NCI-H524 (cell line): ENCODE measurements at regions not wholly inside any gene's neighbourhood (a gene's known extent, or its start where the extent isn't known, plus 50 kb on each side); places are given as distances from the start of the nearest gene placed in this dataset.

Experiments used
- DNase-seq, 2 experiments: peaks; one replicate each; lab custom pipeline; 2025; lab: John Stamatoyannopoulos, UW

DNA sequence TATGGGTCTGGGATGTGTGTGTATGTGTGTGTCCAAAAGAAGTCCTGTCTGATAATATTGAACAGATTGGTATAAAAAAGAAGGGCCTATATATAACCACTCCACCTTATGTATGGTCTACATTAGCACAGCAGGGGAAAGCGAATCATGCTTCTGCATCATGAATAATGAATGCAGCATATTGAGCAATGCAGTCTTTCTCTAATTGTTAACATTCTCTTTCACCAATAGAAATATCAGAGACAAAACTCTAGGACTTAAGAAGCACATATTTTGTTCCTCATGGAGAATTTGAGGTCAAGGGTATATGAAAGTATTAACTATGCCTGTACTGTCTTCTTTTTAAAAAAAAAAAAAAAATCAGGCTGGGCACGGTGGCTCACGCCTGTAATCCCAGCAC is 264.3 kb upstream of the NOCT start:
- no peak for DNase-seq

DNA sequence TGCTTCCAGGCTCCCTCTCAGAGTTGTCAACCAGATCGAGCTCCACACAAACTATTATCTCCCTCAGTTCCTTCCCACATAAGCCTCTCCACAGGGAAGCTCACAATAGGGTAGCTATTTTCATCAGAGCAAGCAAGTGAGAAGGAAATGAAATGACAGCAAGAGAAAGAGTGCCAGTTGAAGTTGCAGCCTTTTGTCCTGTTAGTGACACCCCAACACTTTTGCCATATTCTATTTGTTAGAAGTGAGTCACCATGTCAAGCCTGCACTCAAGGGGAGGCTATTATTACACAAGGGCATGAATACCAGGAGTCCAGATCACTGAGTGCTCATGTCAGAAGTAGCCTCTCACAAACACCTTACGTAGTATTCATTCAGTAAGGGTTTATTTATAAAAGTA is 266.3 kb upstream of the NOCT start:
- DNase-seq, result no peak

DNA sequence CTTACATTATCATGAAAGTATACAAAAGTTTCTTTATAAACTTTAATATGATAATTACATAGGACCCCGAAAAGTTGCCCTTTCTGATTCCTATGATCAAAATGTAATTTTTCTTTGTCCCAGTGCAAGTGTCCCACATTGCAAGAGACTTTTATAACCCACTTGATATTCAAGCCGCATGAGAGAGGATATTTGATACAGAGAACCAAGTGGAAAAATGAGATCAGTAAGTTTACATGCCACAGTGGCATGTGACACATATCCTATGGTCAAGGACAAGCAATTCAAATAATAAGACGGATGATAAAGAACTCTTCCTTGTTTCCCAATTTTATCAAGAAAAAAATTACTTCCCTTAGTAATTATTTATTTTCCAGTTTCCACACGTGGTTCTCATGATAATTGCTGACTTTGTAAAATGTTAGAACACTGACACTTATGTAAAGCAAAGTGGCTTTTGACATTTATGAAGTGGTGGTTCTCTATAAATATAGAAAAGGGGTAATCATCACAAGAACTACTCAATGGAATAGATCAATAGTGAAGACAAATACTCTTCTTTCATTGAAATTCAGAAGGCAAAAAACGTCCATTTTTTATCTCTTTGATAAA is 273.7 kb upstream of the NOCT start:
- DNase-seq, result no peak

DNA sequence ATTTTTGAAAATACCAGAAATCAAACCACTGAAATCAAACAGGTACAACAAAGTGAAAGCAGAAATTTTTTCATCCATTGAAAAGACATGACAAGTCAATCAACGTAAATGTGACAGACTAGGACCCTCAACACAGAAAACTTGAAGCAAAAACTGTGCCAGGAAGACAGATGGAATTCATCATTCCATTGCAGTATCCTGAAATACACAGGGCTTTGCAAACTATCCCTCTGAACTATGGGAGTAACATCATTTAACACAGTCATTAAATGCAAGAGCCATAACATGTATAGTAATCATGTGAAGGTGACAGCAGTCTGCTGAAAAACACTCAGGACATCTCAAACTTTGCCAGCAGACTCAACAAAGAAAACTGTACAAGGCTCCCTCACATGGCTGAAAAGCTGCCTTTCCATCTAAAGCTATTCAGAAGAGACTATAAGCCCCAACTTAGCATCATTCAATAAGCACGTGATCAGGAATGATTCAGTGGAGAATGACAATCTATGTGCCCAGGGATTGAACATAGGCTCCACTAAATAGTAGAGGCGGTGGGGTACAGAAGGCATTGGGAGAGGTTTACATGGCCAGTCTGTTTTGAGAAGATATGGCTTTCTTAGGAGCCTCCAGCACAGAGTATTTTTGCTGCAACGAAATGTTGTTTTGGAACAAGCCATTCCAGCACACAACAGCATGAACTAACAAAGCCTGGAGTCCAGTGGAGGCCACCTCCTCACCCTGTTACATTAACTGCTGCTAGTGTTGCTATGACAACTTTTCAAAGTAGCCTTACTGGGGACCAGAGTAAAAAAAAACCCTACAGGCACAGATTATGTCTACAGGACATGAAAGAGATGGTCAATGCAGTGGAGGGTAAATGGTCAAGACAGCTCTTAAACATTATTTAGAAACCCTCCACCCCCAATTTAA is 274.5 kb upstream of the NOCT start:
- no peak for DNase-seq

DNA sequence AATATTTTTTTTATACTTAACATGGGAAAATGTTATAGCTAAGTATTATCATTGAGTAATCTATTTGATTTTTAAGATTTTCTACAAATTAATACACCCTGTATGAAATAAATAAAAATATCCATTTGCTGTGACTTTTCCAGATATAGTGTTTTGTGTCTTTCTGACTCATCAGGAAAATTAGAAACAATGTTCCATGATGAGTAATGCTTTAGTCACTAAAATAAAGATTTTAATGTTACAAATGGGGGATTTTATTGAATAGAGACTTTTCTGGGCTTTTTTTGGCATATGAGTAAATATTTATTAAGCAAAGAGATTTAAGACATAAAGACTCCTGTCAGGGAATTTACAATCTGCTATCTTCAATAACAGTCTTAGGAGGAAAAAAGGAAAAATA is 279.2 kb upstream of the NOCT start:
- no peak for DNase-seq

DNA sequence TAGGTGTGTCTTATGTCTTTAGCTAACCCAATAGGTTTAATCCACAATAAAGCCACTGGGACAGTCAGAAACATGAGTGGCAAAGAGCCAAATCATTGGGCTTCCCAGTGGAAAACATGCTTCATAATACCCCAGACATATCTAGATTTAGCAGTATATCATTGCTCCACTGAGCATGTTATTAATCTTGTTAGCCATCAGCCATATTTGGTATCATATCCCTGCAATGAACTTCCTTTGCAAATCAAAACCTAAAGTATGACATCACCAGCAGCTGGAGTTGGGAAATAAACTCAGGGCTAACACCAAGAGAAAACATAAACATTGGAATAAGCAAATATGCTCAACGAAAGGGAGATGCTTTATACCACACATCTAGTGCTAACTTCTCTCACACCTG is 280.8 kb upstream of the NOCT start:
- peak in 1 of 2 experiments; percentile 11 for DNase-seq

DNA sequence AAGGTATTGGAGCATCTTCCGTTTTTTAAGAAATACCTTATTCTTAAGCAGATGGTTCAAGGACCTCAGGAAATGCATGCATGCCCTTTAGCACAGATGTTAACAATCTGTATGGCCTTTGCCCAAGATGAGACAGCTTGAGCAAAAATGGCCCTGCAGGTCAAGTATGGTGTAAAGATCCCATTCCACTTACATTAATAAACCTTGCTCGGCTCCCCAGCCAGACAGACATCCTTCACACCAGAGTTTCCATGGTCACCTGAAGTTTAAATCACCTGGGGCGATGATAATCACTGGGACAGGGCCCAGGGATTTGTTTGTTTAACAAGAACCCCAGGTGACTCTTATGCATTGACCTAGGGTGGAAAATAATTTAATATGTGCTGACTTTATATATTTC is 287.0 kb upstream of the NOCT start:
- peak; percentile 28 to 60 for DNase-seq

DNA sequence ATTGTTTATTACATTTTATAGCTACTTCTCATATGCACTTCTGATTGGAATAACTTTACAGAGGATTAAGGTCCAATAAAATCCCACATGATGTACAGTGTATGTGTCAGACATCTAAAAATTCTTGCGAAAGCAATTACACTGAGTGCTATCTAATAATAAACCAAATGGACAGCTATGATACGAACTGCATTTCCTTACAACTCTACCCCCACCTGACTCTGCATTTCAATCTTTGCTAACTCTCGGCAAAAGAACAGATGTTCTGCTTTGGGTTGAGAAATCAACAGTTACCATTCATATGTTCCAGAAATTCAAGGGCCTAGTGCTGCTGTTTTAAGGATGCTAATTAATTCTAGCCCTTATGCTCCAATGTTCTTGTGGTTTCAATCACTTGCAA is 287.9 kb upstream of the NOCT start:
- DNase-seq, result peak; percentile 66 to 88

DNA sequence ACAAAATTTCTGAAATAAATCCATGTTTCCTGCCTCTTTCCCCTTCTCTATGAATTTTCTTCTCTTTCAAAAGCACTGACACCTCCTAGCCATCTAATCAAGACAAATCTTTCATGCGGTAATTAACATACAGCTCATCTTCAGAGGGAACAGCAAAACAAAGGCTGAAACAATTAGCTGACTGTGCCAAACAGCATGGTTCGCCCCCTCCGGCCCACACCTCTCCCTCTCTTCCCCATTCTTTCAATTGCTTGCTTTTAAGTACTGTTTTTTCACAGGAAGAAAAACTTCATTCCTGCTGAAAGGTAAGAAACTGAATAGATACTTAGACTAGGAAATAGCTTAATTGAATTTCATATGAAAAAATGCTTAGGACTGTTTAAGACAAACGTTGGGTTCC is 291.1 kb upstream of the NOCT start:
- DNase-seq, result no peak

DNA sequence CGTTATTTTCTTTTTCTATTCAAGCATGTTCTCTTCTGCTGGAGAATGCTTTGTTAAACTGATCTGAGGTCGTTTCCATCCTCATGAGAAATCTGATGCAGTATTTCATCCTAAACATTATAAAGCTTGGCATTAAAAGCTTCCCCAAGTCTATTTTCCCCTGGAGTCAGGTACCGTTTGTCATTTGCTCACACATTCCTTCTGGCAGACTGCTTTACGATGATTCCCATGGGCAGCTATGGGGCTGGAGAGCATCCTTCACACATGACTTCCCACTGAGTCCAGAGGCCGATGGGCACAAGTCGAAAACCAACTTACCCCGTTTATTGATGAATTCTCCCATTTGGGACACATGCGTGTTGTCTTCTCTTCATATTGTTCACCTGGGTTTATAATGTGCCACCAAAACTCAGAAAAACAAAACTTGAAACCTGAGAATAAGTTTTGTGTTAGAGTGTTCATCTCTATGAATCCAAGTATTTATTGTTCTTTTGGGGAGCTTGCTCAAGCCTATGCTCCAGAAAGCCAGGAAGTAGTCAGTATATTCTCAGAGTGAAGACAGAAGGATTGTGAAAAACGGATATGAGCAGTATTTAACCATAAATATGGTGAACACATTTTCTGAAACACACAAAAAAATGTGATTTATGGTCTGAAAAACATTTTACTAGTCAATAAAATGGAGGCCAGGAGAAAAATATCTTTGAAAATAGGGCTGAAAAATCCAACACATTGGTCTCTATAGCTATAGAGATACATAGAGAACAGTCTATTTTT is 298.8 kb upstream of the NOCT start:
- no peak for DNase-seq

DNA sequence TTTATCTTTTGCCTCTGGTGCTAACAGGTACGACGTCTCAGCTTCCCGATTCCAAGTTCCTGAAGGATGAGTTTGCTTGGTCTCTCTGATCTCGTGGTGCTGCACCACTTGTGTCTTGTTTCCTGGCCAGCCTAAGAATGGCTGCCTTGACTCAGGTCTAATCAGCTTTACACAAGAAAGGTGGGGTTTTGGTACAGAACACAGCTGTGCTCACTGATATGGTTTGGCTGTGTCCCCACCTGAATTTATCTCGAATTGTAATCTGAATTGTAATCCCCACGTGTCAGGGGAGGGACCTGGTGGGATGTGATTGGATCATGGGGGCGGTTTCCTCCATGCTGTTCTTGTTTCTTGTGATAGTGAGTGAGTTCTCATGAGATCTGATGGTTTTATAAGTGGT is 305.3 kb upstream of the NOCT start:
- no peak for DNase-seq

DNA sequence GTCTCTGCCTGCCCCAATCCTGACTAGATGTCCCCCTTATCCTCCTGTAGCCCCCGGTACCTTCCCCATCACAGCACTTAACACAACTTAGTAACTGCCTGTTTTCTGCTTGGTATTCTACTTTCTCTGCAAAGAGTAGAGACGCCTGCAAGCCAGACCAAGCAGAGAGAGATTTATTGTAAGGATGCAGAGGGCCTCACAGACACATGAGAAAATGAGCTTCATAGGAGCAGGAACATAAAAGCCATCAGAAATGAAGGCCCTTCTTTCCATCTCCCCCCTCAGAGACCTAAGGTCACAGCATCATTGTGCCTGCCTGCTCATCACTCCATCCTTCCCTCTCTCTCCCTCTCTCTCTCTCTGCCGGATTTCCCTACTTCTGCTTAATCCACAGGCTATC is 305.7 kb upstream of the NOCT start:
- DNase-seq, result no peak

DNA sequence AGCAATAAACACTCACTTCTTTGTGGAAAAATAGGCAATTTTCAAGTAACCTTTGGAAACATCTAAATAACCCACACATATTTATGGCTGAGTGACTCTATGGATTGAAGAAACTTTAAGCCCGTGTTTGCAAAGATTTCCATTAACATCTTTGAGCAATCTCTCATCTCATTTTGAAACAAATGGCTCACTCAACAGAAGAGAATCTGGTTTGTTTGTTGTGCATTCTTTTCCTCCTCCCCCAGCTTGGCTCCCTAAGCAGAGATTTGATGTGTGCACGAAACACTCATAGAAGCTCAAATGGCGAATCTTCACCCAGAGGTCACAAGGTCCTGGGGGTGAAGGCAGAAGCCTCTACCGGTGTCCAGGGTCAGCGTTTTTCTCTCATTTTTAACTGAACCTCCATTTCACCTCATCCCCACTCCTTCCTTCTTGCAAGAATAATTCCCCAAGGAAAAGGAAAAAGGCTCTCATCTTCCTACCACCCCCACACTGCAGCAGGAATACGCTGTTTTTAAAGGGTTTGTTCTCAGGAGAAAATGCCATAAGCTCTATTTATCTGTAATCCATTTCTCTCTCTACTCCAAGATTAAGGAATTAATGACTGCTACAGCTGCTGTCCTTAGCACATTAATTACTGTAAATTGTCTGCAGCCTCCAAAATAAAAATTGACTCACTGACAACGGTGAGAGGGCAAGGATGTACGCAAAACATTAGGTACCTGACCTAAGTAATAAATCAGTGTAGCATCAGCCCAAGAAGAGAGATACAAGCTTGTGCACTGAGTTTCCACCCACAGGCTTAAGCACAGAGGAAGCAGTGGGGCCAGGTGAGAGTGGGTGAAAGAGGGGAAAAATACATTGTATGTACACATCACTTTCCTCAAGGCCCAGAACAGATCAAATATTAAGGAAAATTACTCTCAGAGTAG is 307.6 kb upstream of the NOCT start:
- peak in 1 of 2 experiments; percentile 64 for DNase-seq

DNA sequence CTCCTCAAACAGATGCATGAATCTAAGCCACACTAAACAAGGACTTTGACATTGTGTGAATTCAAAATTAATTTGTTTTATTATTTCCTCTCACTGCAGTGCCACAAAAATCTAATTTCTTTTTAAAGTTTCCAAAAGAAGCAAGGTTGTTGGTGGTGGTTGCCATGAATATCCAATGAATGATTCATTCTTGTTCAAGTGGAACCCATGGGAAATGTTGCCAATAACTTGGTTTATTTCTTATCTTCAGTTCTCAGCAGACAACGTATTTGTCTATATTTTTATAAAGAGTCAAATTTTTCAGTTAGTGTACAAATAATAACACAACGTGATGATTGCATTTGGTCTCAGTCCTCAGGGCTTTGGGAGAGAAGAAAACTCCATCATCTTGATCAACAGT is 309.4 kb upstream of the NOCT start:
- no peak for DNase-seq

DNA sequence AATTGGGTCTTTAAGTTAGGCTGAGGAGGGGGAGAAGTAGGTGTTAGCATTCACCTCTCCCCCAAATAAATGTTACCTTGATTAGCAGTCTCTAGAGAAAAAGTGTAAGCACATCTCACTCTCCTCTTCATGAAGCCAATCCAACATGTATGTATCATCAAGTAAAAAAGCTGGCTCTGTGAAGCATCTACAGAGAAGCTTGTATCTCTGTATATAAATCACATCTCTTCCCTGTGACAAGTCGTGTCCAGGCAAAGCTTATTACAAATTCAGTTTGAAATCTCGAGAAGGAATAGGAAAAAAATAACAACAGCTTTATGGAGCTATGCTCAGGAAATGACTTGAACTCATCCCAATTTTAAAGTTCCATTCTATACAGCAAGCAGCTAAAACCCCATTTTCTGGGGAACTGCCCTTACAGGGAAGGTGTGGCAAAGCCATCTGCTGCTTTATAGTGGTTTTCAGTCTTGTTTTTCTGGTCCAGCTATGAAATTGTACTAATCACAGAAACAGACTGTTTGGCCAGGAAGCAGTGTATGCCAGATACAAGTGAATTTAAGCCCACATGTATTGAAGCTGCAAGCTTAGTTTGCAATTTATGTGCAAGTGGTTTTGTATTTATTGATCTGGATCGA is 313.3 kb upstream of the NOCT start:
- peak in 1 of 2 experiments; percentile 42 for DNase-seq

DNA sequence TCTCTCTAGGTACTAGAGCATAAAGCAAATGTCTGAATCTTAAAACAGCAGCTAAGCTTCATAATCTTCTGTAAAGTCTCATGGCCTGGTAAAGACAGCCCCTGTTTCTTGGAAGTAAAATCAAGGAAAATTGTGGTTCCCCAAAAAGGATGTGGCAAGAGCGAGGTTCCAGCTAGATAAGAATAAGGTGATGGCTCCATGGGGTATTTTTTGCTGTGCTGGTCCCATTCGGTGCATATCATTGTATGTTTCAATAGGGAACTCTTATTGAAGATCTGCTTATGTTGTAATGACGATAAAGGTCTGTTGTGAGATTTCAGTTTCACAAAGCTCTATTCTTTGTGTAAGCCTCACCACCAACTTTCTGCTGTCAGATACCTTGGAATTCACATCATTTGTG is 316.9 kb upstream of the NOCT start:
- no peak for DNase-seq

DNA sequence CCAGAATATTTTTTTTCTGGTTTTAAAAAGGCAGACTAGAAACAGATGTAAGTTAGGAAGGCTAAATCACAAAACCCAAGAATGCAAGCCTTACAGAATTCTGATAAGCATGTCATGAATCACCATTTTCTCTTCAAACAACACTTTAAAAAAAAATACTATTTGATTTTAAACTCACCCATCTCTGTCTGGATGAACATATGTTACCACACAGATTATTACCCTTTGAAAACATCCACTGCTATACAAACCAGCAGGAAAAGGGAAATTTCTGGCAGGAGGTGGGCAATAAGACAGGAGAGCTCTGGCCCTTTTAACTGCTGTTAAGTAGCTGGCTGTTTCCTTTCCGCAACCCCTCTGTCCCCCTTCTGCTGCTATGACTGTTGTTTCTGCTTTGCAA is 317.7 kb upstream of the NOCT start:
- no peak for DNase-seq

DNA sequence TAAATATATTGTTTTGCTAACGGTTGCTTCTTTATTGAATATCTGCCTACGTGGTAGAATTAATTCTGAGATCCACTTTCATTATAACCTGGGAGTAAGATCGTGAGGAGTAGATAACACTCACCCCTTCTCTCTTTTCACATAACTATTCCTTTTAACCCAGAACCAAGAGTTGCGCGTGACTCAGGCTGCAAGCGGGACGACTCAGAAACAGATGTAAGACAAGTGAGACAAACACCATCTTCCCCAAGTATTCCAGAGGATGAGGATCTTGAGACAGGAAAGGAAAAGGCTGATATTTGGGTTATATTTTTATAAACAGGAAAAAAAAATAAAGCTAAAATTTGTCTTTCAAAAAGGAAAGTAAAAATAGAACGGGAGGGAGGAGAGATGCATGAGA is 318.8 kb upstream of the NOCT start:
- no peak for DNase-seq

DNA sequence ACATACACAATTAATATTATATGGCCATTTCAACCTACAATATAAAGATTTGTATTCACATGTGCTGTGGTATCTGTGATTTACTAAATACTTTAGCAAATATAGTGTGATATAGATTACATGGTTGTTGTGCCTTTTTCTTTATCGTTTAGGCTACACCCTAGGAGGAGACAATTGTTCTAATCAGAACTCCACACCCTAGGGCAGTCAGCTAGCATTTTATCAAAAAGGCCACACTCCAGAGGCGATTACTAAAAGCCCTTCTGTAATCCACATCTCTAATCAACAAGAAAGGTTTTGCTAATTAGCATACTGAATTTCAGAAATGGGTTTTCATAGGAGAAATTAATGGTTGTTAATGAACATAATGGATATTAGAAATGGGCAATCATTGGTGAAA is 319.5 kb upstream of the NOCT start:
- no peak for DNase-seq

DNA sequence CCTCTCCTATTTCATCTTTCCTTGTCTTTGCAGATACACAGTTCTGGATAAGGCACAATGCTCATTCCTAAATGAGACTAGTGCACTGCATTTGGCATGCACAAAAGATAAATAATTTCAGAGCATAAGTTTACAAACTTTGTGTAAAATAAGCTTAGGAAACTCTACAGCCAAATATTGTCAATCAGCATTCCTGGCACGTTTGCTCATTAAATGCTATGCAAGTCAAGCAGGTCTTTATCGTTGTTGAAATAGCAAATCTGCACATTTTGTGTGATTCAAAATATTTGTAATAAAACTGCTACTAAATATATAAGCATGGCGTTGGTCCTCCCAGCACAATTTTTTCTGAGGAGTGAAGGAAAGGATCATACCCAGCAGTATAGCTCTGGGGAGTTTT is 322.1 kb upstream of the NOCT start:
- DNase-seq, result no peak

DNA sequence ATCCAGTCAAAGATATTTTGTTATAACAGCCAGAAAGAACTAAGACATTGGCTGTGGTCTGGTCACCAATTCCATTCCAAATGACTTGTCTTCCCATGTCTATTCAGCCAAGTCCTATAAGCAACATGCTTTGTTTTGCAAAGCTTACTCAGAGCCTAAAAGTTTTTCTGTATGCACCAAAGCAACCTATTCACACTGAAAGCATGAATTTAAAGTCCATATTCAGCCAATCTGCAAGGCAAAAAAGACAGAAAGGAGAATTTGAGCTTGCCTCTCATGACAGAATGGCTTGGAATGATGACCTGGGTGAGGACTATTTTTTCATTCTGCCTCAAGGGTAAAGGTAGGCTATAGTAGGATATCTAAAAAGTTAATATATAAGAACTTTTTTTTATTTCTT is 323.2 kb upstream of the NOCT start:
- no peak for DNase-seq
